ENCODE measurements at regions not wholly inside any gene's neighbourhood (a gene's known extent, or its start where the extent isn't known, plus 50 kb on each side); places are given as distances from the start of the nearest gene placed in this dataset.
A peak's percentile ranks its signal among the peaks of the same experiment; 100 is the strongest.

GRCh38 chr2:8239531-8240088, 442.2 kb upstream of the ID2 start:
- Histone ChIP-seq H3K79me2 (ENCODE audit: insufficient read depth, low read length) (no peaks in the 10 kb centered on the region), H4K91ac (ENCODE audit: insufficient read length, low read depth, low read length) (no peak overlapping the region), H2BK15ac (ENCODE audit: low read depth, low read length) (no peak overlapping the region), H3K79me1 (ENCODE audit: insufficient read depth, low read depth, low read length, poor library complexity, severe bottlenecking) (no peaks in the 10 kb centered on the region), H3K18ac (ENCODE audit: insufficient read length, low read depth, low read length) (no peak overlapping the region), H3K27me3 (ENCODE audit: insufficient read depth, low read length) (no peaks in the 10 kb centered on the region), H3K56ac (ENCODE audit: insufficient read length, low read depth, low read length) (no peak overlapping the region), H3K9ac (ENCODE audit: extremely low read depth, insufficient read length, low read length) (no peak overlapping the region), H3K27ac (ENCODE audit: insufficient read length, low read depth, low read length) (no peak overlapping the region), H3K23me2 (ENCODE audit: insufficient read length, low read depth, low read length, poor library complexity, severe bottlenecking) (no peaks in the 10 kb centered on the region), H3K4ac (ENCODE audit: low read depth, low read length) (no peak overlapping the region), H3K14ac (ENCODE audit: insufficient read depth, low read length) (no peak overlapping the region), H4K5ac (ENCODE audit: insufficient read length, low read depth, low read length) (no peak overlapping the region), H2AFZ (ENCODE audit: low read length) (no peak overlapping the region), H3K4me1 (ENCODE audit: insufficient read depth, low read length) (peaks cover 5% of the 10 kb centered on the region; the same call in 1 of the 2 replicates), H2AK5ac (ENCODE audit: insufficient read length, low read length) (no peak overlapping the region), H4K8ac (replicated peaks; ENCODE audit: insufficient read length, low read depth, low read length) (no peak overlapping the region), H3K23ac (ENCODE audit: insufficient read length, low read depth, low read length) (no peak overlapping the region), H3K9me3 (ENCODE audit: control insufficient read depth, low read depth, low read length) (no peaks in the 10 kb centered on the region), H3K4me2 (ENCODE audit: insufficient read depth, insufficient read length, low read length) (no peak overlapping the region), H4K20me1 (ENCODE audit: control insufficient read depth, insufficient read depth, insufficient read length) (no peaks in the 10 kb centered on the region), H3T11ph (ENCODE audit: low read length) (no peak overlapping the region), H2BK5ac (ENCODE audit: insufficient read length, low read length) (no peak overlapping the region), H2BK12ac (ENCODE audit: insufficient read length, low read depth, low read length) (no peak overlapping the region), H2BK120ac (ENCODE audit: low read depth, low read length, poor library complexity, severe bottlenecking) (peak overlapping the region; percentile 73), H2BK20ac (ENCODE audit: low read depth, low read length, poor library complexity, severe bottlenecking) (no peak overlapping the region)
- WGBS (ENCODE audit: extremely low coverage, insufficient read length, low lambda C conversion rate) = no CpG with 5 or more reads among the region's 5 CpGs
- Mint-ChIP-seq H3K9me3 (peaks cover 11 to 14% of the 10 kb centered on the region in 2 experiments; a peak in 4 of 5 replicates), H3K27me3 (ENCODE audit: low read depth) (no peaks in the 10 kb centered on the region; the same call in 1 of the 2 replicates), H3K27ac (peak overlapping the region; percentile 12 to 85 (median 74); a peak in 1 of 7 replicates), H3K36me3 (ENCODE audit: insufficient read depth in 1 of 3, low read depth in 3 of 3) (peaks cover 5 to 14% (median 11%) of the 10 kb centered on the region in 3 experiments; a peak in 6 of 7 replicates), H3K4me3 (no peak overlapping the region), H3K4me1 (peaks cover 25 to 38% of the 10 kb centered on the region in 2 experiments)
- no peak for TF ChIP-seq CTCF (conservative IDR thresholded peaks at IDR 0.05)
- DNase-seq = peak; percentile 48

Data from H9 (cell line).